Heart left ventricle (tissue), 16 donors: ENCODE measurements at regions not wholly inside any gene's neighbourhood (a gene's known extent, or its start where the extent isn't known, plus 50 kb on each side); places are given as distances from the start of the nearest gene placed in this dataset.

ENCODE experiments used
- ATAC-seq, 4 donors: fragments of 200-7000 bp; cut with Tn5 transposase; one replicate each; pipeline ENCODE4 v1.9.1; 2020 to 2022; ENCODE audit warnings: moderate library complexity in 4 of 4, mild to moderate bottlenecking in 3 of 4, moderate number of reproducible peaks in 1 of 4
- DNase-seq, 5 donors: peaks; one replicate each; pipeline ENCODE4 v3.0.0-alpha.2; 2020
- H3K27ac ChIP-seq, 12 donors: fragments of 200-600 bp; sonication (generic) in 4 of 12; one replicate each; pipeline versions ENCODE4 v1.5.0 to v1.8.0; 2016 to 2022; ENCODE audit warnings: mild to moderate bottlenecking in 2 of 12
- H3K27me3 ChIP-seq, 9 donors: fragments of 200-600 bp; sonication (generic) in 2 of 9; one replicate each; pipeline versions ENCODE4 v1.5.1 to v1.8.0; 2016 to 2022; ENCODE audit warnings: mild to moderate bottlenecking in 3 of 9
- H3K36me3 ChIP-seq, 9 donors: fragments of 200-600 bp; sonication (generic) in 2 of 9; one replicate each; pipeline versions ENCODE4 v1.5.0 to v1.8.0; 2018 to 2022; ENCODE audit warnings: mild to moderate bottlenecking in 2 of 9
- H3K4me1 ChIP-seq, 12 donors: fragments of 200-600 bp; sonication (generic) in 4 of 12; one replicate each; pipeline versions ENCODE4 v1.5.0 to v1.8.0; 2016 to 2022; ENCODE audit warnings: mild to moderate bottlenecking in 3 of 12
- H3K4me3 ChIP-seq, 12 donors: fragments of 200-600 bp; sonication (generic) in 4 of 12; one replicate each; pipeline versions ENCODE4 v1.5.0 to v1.8.0; 2017 to 2022; ENCODE audit warnings: mild to moderate bottlenecking in 9 of 12, moderate library complexity in 4 of 12
- H3K9me3 ChIP-seq, 12 donors: fragments of 200-600 bp; sonication (generic) in 4 of 12; one replicate each; pipeline versions ENCODE4 v1.5.0 to v1.8.0; 2016 to 2022; ENCODE audit warnings: mild to moderate bottlenecking in 1 of 12
- POLR2A ChIP-seq, 2 donors: fragments of 450-650 bp; IDR thresholded peaks; one replicate each; pipeline ENCODE4 v1.6.1; 2017; ENCODE audit warnings: antibody characterized with exemption in 2 of 2, mild to moderate bottlenecking in 2 of 2, moderate library complexity in 2 of 2
- WGBS, 4 donors: extraction: QIAGEN DNeasy Blood & Tissue Kit in 2 of 4; methylation state at CpG; one replicate each; pipeline versions ENCODE4 v1.1.5 to v1.1.7; 2013 to 2018; 5-methylcytosine and 5-hydroxymethylcytosine counted together
- intact Hi-C, 10 donors: fragments of 100-400 bp; cut with DNase I; formaldehyde crosslinking; loops; one replicate each; pipeline versions ENCODE4 v1.11.1 to v1.14.2; 2022
- TF ChIP-seq, protein P1 (sequence below), 12 donors: fragments of 200-600 bp; sonication (generic) in 4 of 12; IDR thresholded peaks; one replicate each; pipeline versions ENCODE4 v1.5.0 to v1.8.0; 2018 to 2022; ENCODE audit warnings: antibody characterized with exemption in 12 of 12, mild to moderate bottlenecking in 5 of 12
- donor health status: ischemic (EF 13 %, LVEDD 7.1; RV severe dilation, severe dysfunction).
- donor health status: healthy with polysubstance abuse.
- donor health status: DM: no; HTN: yes; CAD: no.
- donor health status: DM: no; HTN: no; CAD: no.
- donor health status: ischemic (EF 25% LVEDD 6.9; RV normal size, moderate dysfunction).
- donor health status: ischemic (EF 25% LVEDD 5.7; RV mildly dilated, moderate dysfunction).
- donor health status: healthy.
- donor health status: DM: yes; HTN: yes; CAD: no.
- donor health status: ischemic (EF 35%, LVEDD 5.7; RV mildly dilated, moderate dysfunction).
- donor health status: nonischemic (EF 11% LVEDD 7.7; RV severe dilation, severe dysfunction).
- donor health status: DM: yes; HTN: yes; CAD: no.
- donor health status: PGD.
- donor health status: ischemic (EF 29% LVEDD 5.4; RV normal size, mild dysfunction).
- donor health status: nonischemic (EF 23%, LVEDD 6.1; RV moderate dilation, normal function).

DNA sequence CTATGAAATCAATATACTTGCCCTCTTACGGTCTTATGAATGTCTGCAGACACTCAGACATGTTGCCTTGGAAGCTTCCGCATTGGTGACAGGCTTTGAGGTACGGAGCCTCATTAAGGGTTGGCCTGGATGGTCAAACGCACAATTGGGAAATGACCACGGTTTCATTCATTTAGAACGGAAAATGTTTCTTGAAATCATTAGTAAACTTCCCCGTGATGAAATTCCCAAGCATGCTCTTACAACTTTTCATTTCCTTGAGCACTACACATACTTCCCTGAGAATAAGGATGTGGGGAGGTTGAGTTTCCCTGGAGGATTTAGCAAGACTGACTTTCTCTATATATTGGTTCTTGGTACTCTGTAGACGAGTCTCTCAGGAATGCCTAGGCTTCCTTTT is 146.3 kb downstream of the HLX start:
- peaks cover 0 to 31% (median 3%) of the 10 kb centered on the region in 12 donors for H3K4me1 ChIP-seq
- DNase-seq (no peak), ATAC-seq (peak in 1 of 4 donors; percentile 64)
- H3K9me3 ChIP-seq: no peaks in the 10 kb centered on the region
- intact Hi-C loops: loop anchor here in 1 of 10 donors (10.0 kb wide), 1 partner anchor 111 kb away; no protein-coding TSS in a partner anchor
- no peaks in the 10 kb centered on the region for H3K27me3 ChIP-seq
- 67 to 72% (median 69%) methylated on average over 8 of the region's 8 CpGs for WGBS, 4 donors
- peak overlapping the region in 1 of 12 donors; percentile 0 for H3K27ac ChIP-seq
- no peaks in the 10 kb centered on the region for H3K36me3 ChIP-seq
- TF ChIP-seq POLR2A (IDR thresholded peaks at IDR 0.05): no peak
- TF ChIP-seq, protein P1, sequence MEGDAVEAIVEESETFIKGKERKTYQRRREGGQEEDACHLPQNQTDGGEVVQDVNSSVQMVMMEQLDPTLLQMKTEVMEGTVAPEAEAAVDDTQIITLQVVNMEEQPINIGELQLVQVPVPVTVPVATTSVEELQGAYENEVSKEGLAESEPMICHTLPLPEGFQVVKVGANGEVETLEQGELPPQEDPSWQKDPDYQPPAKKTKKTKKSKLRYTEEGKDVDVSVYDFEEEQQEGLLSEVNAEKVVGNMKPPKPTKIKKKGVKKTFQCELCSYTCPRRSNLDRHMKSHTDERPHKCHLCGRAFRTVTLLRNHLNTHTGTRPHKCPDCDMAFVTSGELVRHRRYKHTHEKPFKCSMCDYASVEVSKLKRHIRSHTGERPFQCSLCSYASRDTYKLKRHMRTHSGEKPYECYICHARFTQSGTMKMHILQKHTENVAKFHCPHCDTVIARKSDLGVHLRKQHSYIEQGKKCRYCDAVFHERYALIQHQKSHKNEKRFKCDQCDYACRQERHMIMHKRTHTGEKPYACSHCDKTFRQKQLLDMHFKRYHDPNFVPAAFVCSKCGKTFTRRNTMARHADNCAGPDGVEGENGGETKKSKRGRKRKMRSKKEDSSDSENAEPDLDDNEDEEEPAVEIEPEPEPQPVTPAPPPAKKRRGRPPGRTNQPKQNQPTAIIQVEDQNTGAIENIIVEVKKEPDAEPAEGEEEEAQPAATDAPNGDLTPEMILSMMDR (IDR thresholded peaks at IDR 0.05): no peak
- H3K4me3 ChIP-seq: no peak overlapping the region

DNA sequence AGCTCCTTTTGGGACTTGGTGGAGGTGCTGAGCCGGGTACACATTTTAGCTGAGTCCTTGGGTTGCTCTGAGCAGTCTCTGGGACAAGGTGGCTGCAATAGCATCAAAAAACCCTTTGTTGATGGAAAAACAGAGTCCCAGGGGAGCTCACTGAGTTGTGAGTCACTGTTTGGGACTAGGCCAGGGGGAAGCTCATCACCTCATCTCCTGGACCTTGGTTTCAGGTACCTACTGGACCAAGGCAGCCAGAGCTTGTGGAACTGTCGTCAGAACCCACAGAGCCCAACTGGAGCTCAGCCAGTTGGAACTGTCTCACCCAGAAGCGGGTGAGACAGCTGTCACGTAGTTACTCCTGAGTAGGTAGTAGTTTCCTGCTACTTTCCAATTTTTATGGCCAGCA is 146.7 kb downstream of the HLX start:
- ATAC-seq: peak in 2 of 4 donors; percentile 33 to 62
- H3K4me3 ChIP-seq: no peak overlapping the region
- no peaks in the 10 kb centered on the region for H3K9me3 ChIP-seq
- DNase-seq: no peak
- TF ChIP-seq, protein P1 (IDR thresholded peaks at IDR 0.05): no peak
- no peak for TF ChIP-seq POLR2A (IDR thresholded peaks at IDR 0.05)
- H3K36me3 ChIP-seq: no peaks in the 10 kb centered on the region
- no peak overlapping the region for H3K27ac ChIP-seq
- H3K27me3 ChIP-seq: no peaks in the 10 kb centered on the region
- intact Hi-C loops: loop anchor here in 1 of 10 donors (10.0 kb wide), 1 partner anchor 111 kb away; no protein-coding TSS in a partner anchor
- H3K4me1 ChIP-seq: peaks cover 0 to 33% (median 5%) of the 10 kb centered on the region in 12 donors
- WGBS, 4 donors: 53 to 72% (median 69%) methylated on average over 4 of the region's 4 CpGs

DNA sequence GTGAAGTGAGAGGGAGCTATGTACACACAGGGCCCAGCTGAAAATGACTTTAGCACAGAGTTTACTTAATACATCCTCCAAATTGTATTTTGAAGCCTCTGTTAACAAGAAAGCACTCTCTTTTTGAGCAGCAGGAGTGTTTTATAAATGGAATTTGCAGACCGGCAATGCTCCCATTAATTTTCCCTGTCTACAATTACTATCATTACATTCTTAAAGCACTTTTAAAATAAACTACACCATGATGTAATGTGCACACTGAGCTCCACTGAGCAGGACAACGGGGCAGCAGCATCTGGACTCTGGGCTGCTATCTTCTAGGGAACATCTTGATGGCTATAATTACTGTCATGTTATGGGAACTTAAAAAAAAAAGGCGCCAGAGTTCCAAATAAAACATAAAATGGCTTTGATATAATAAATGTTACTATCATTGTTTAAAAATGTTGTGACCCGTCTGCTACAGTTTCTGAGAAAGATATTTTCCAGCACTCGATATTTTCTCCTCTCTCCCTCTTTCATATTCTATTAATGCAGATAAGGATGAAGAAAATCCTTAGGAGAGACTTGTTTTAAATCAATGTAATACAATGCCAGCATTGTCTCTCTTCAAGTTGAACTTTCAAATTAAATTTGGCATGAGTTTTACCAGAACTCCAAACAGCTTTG is 150.9 kb downstream of the HLX start:
- intact Hi-C loops: loop anchor here in 4 of 10 donors (5.0 to 10.0 kb wide), 5 partner anchors 65 to 148 kb away; no protein-coding TSS in a partner anchor

DNA sequence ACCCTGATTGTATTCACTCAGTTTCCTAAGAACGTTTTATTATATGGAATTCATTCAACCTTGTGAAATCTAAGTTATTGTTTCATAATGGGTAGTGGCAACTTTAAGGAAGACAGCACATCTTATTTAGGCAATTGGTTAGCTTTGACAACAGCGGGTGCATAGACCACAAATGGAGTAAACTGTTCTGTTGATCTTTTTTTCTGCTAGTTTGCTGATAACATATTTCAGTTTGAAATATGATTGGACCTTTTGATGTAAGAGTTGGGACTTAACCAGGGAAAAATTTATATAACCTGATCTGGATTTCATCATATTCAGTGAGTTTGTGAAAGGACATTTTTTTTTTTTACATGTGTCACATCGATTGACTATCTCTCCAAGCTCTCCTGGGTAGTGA is 151.7 kb downstream of the HLX start:
- H3K36me3 ChIP-seq: no peaks in the 10 kb centered on the region
- no peak for TF ChIP-seq POLR2A (IDR thresholded peaks at IDR 0.05)
- TF ChIP-seq, protein P1 (IDR thresholded peaks at IDR 0.05): no peak
- no peaks in the 10 kb centered on the region for H3K9me3 ChIP-seq
- H3K4me3 ChIP-seq: no peak overlapping the region
- H3K27ac ChIP-seq: no peak overlapping the region
- no peak for DNase-seq
- WGBS, 4 donors: 84 to 87% (median 86%) methylated on average over 3 of the region's 3 CpGs
- ATAC-seq: no peak
- peaks cover 0 to 46% (median 12%) of the 10 kb centered on the region in 12 donors for H3K4me1 ChIP-seq
- intact Hi-C loops: loop anchor here in 4 of 10 donors (5.0 to 10.0 kb wide), 4 partner anchors 64 to 149 kb away; no protein-coding TSS in a partner anchor
- no peaks in the 10 kb centered on the region for H3K27me3 ChIP-seq

More for the DNA sequence above, 150.9 kb downstream of the HLX start:
- no peak for TF ChIP-seq POLR2A (IDR thresholded peaks at IDR 0.05)
- TF ChIP-seq, protein P1 (IDR thresholded peaks at IDR 0.05): no peak
- Histone ChIP-seq H3K27me3 (no peaks in the 10 kb centered on the region), H3K36me3 (no peaks in the 10 kb centered on the region), H3K4me1 (peaks cover 0 to 46% (median 12%) of the 10 kb centered on the region in 12 donors), H3K4me3 (no peak overlapping the region), H3K9me3 (no peaks in the 10 kb centered on the region), H3K27ac (peak overlapping the region in 3 of 12 donors; percentile 9 to 68 (median 10))
- DNase-seq: no peak
- ATAC-seq: peak in 2 of 4 donors; percentile 43 to 57
- WGBS, 4 donors: 68 to 76% (median 72%) methylated on average over 5 of the region's 5 CpGs
